ENCODE measurements at regions not wholly inside any gene's neighbourhood (a gene's known extent, or its start where the extent isn't known, plus 50 kb on each side); places are given as distances from the start of the nearest gene placed in this dataset.

- Histone ChIP-seq H3K4me3 (ENCODE audit: low read depth, low read length) (no peak overlapping the region), H3K36me3 (ENCODE audit: control insufficient read depth, insufficient read depth, low read length) (peaks cover 6% of the 10 kb centered on the region), H3K27me3 (ENCODE audit: control insufficient read depth, insufficient read depth, low read length) (no peaks in the 10 kb centered on the region)
- no peak for FAIRE-seq
- no peak for DNase-seq (ENCODE audit: low read depth)
- no peak for TF ChIP-seq CTCF (IDR thresholded peaks at IDR 0.05; ENCODE audit: insufficient read depth, low read length, severe bottlenecking)
Observed at GRCh38 chr17:77461277-77462057, 320.7 kb downstream of the SEC14L1 start.

DNA sequence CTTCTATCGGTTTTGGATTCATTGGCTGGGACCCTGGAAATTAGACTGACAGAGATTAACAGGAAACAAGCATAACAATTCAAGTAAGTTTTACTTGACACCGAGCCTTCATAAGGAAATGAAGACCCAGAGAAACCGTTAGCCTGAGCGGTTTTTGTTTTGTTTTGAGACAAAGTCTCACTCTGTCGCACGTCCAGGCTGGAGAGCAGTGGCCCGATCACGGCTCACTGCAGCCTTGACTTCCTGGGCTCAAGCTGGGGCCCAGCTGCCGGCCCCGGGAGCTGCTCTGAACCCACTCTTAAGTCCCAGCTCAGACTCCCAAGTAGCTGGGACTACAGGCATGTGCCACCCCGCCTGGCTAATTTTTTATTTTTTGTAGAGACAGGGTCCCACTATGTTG, 321.3 kb downstream of the SEC14L1 start:
- DNase-seq (ENCODE audit: low read depth) (no peak), FAIRE-seq (no peak)
- Histone ChIP-seq H3K4me3 (ENCODE audit: low read depth, low read length) (no peak overlapping the region), H3K36me3 (ENCODE audit: control insufficient read depth, insufficient read depth, low read length) (peaks cover 8% of the 10 kb centered on the region), H3K27me3 (ENCODE audit: control insufficient read depth, insufficient read depth, low read length) (no peaks in the 10 kb centered on the region)
- no peak for TF ChIP-seq CTCF (IDR thresholded peaks at IDR 0.05; ENCODE audit: insufficient read depth, low read length, severe bottlenecking)

DNA sequence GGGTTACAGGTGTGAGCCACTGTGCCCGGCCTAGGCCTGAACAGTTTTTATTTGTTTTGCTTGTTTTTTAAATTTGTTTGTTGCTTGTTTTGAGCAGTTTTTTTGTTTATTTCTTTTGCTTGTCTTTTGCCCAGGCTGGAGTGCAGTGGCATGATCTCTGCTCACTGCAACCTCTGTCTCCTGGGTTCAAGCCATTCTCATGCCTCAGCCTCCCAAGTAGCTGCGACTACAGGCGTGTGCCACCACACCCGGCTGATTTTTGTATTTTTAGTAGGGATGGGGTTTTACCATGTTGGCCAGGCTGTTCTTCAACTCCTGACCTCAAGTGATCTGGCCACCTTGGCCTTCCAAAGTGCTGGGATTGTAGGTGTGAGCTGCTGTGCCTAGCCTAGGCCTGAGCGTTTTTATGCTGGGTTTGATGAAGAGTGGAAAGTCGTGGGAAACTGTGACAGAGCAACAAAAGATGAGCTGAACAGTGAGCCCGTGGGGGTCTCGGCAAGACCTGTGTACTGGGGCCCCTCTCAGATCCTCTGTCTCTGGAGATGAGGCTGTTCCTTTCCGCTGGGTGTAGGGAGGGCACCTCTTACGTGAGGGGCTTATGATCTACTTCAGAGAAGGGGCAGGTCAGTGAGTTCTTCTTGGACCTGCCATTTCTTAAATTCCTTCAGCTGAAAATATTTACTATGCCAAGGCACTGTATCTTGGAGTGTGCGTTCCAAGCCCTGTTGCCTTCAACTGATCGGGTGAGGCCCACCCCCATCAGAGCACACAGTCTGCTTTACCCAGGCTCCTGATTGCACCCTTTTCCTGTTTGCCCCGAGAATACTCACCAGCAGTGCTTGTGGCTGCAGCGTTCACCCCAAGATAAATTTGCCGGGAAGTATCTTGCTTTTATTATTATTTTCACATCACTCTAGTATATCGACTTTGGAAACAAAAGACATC, 322.1 kb downstream of the SEC14L1 start:
- no peak for TF ChIP-seq CTCF (IDR thresholded peaks at IDR 0.05; ENCODE audit: insufficient read depth, low read length, severe bottlenecking)
- H3K36me3 ChIP-seq (ENCODE audit: control insufficient read depth, insufficient read depth, low read length) = peaks cover 8% of the 10 kb centered on the region
- FAIRE-seq = no peak
- no peaks in the 10 kb centered on the region for H3K27me3 ChIP-seq (ENCODE audit: control insufficient read depth, insufficient read depth, low read length)
- H3K4me3 ChIP-seq (ENCODE audit: low read depth, low read length) = no peak overlapping the region
- no peak for DNase-seq (ENCODE audit: low read depth)

- no peak for TF ChIP-seq CTCF (IDR thresholded peaks at IDR 0.05; ENCODE audit: insufficient read depth, low read length, severe bottlenecking)
- H3K36me3 ChIP-seq (ENCODE audit: control insufficient read depth, insufficient read depth, low read length) = peaks cover 7% of the 10 kb centered on the region
Observed at GRCh38 chr17:77464988-77465357, 324.2 kb downstream of the SEC14L1 start.

DNA sequence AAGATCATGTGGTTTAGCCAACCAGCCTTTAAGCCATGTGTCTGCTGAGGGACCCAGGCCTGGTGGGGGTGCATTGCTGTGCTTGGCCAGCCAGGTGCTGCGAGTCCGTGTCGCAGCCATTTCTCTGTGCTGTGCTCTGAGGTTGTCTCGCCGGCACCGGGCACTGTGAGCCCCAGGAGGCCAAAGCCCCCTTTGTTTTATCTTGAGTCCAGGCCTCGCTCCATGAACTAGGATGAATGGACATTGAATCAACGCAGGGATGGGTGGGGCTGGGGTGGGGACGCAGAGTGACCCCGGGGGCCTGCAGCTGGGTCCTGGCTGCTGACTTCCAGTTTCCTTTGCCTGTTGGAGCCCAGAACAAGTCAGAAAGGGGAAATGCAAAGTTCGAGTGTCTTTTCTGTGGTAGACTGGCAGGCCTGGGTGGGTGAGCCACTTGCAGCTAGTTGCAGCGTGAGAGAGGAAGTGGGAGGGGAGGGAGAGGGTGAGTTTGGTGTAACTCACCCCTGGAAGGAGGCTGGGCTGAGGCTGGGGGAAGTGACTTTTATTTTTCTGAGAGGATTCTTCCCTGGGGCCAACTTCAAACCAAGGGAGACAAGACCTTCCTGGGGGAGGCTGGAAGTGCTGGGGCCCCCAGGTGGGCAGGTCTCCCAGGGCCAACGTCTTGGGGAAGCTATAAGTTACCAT, 324.7 kb downstream of the SEC14L1 start:
- H3K4me3 ChIP-seq (ENCODE audit: low read depth, low read length) = no peak overlapping the region
- peak; percentile 55 for DNase-seq (ENCODE audit: low read depth)
- H3K27me3 ChIP-seq (ENCODE audit: control insufficient read depth, insufficient read depth, low read length) = no peaks in the 10 kb centered on the region
- FAIRE-seq = no peak
- no peak for TF ChIP-seq CTCF (IDR thresholded peaks at IDR 0.05; ENCODE audit: insufficient read depth, low read length, severe bottlenecking)
- H3K36me3 ChIP-seq (ENCODE audit: control insufficient read depth, insufficient read depth, low read length) = peaks cover 7% of the 10 kb centered on the region

More at GRCh38 chr17:77464988-77465357, 324.2 kb downstream of the SEC14L1 start:
- FAIRE-seq (no peak), DNase-seq (ENCODE audit: low read depth) (no peak)
- Histone ChIP-seq H3K4me3 (ENCODE audit: low read depth, low read length) (no peak overlapping the region), H3K27me3 (ENCODE audit: control insufficient read depth, insufficient read depth, low read length) (no peaks in the 10 kb centered on the region)

Data from bronchial epithelial cell (primary cell).